PC-9 (cell line): ENCODE measurements at regions not wholly inside any gene's neighbourhood (a gene's known extent, or its start where the extent isn't known, plus 50 kb on each side); places are given as distances from the start of the nearest gene placed in this dataset.

Source experiments
- BruUV-seq: library from RNA; stranded (reverse); fragments of 400-500 nt; replicated peaks from 2 replicates; lab custom pipeline; 2021; lab: Mats Ljungman, UMichigan
- CTCF ChIA-PET: fragments of 300-600 bp; sonication (Branson Sonifier 250); formaldehyde crosslinking; loops from one replicate; lab custom pipeline; 2022; ENCODE audit warnings: antibody characterized with exemption; lab: Charles Lee
- POLR2A ChIA-PET: fragments of 300-600 bp; sonication (Branson Sonifier 250); formaldehyde crosslinking; loops from one replicate; lab custom pipeline; 2022; ENCODE audit warnings: antibody characterized with exemption; ENCODE audit not compliant: unreplicated experiment; lab: Charles Lee
- DNase-seq, 2 experiments: peaks; one replicate each; pipeline versions ENCODE4 v3.0.0 to v3.0.0-alpha.2; 2015 to 2022; ENCODE audit warnings: mixed read lengths in 1 of 2
- H2AFZ ChIP-seq: fragments of 200-600 bp; sonication (generic); 2 replicates; pipeline ENCODE4 v1.8.1; 2017; ENCODE audit warnings: antibody characterized with exemption
- H3F3A ChIP-seq: fragments of 200-600 bp; sonication (generic); 2 replicates; pipeline ENCODE4 v1.8.1; 2017; ENCODE audit warnings: antibody characterized with exemption, mild to moderate bottlenecking, low read depth; ENCODE audit not compliant: insufficient read depth
- H3K27ac ChIP-seq: fragments of 200-600 bp; sonication (generic); 2 replicates; pipeline ENCODE4 v1.6.1; 2016; ENCODE audit warnings: mixed run types
- H3K27me3 ChIP-seq: fragments of 200-600 bp; sonication (generic); 2 replicates; pipeline ENCODE4 v1.6.1; 2016; ENCODE audit warnings: low read depth, mixed run types; ENCODE audit not compliant: insufficient read depth
- H3K36me3 ChIP-seq: fragments of 200-600 bp; sonication (generic); 2 replicates; pipeline ENCODE4 v1.6.1; 2016; ENCODE audit warnings: low read depth, mixed run types
- H3K4me1 ChIP-seq: fragments of 200-600 bp; sonication (generic); replicated peaks from 2 replicates; pipeline ENCODE4 v1.6.1; 2016; ENCODE audit warnings: mixed run types; ENCODE audit not compliant: insufficient read depth
- H3K4me2 ChIP-seq: fragments of 200-600 bp; sonication (generic); 2 replicates; pipeline ENCODE4 v1.6.1; 2017; ENCODE audit warnings: mixed run types
- H3K4me3 ChIP-seq: fragments of 200-600 bp; sonication (generic); 2 replicates; pipeline ENCODE4 v1.6.1; 2016; ENCODE audit warnings: mixed run types
- H3K79me2 ChIP-seq: fragments of 200-600 bp; sonication (generic); 2 replicates; pipeline ENCODE4 v1.6.1; 2017; ENCODE audit warnings: low read depth, mixed run types
- H3K9me2 ChIP-seq: fragments of 200-600 bp; sonication (generic); 2 replicates; pipeline ENCODE4 v1.8.1; 2017; ENCODE audit warnings: mild to moderate bottlenecking; ENCODE audit not compliant: insufficient read depth
- H3K9me3 ChIP-seq: fragments of 200-600 bp; sonication (generic); 2 replicates; pipeline ENCODE4 v1.8.1; 2016; ENCODE audit warnings: low read depth; ENCODE audit not compliant: insufficient read depth
- H4K20me1 ChIP-seq: fragments of 200-600 bp; sonication (generic); 2 replicates; pipeline ENCODE4 v1.8.1; 2017; ENCODE audit not compliant: insufficient read depth
- EZH2 ChIP-seq: fragments of 200-600 bp; sonication (generic); IDR thresholded peaks from 2 replicates; pipeline ENCODE4 v1.8.0; 2017; ENCODE audit warnings: antibody characterized with exemption, low read depth
- intact Hi-C: fragments of 100-400 bp; cut with micrococcal nuclease; formaldehyde crosslinking; loops from one replicate; pipeline ENCODE4 v1.10.0; 2022; ENCODE audit not compliant: unreplicated experiment
- TF ChIP-seq, protein P1 (sequence below): fragments of 200-600 bp; sonication (generic); conservative IDR thresholded peaks from 2 replicates; pipeline ENCODE4 v1.6.1; 2017; ENCODE audit warnings: mixed run types, antibody characterized with exemption, mild to moderate bottlenecking, moderate library complexity

GRCh38 chr3:193771011-193771652 is 178.1 kb downstream of the OPA1 start:
- Histone ChIP-seq H3K36me3 (no peaks in the 10 kb centered on the region), H3K9me3 (no peaks in the 10 kb centered on the region), H3K9me2 (no peaks in the 10 kb centered on the region), H3K4me3 (no peak overlapping the region), H3K4me2 (no peak overlapping the region), H2AFZ (no peak overlapping the region), H3F3A (no peaks in the 10 kb centered on the region), H3K79me2 (no peaks in the 10 kb centered on the region), H4K20me1 (no peaks in the 10 kb centered on the region), H3K4me1 (no peaks in the 10 kb centered on the region), H3K27ac (no peak overlapping the region), H3K27me3 (no peaks in the 10 kb centered on the region)
- BruUV-seq = no TSS peak
- ChIA-PET CTCF (interaction anchor here (0.6 kb wide), 1 partner anchor 9 kb away, joined by 3 read pairs; no protein-coding TSS in a partner anchor), POLR2A (no interaction called here)
- intact Hi-C loops = loop anchor here (10.0 kb wide), 1 partner anchor 86 kb away; no protein-coding TSS in a partner anchor
- TF ChIP-seq, protein P1, sequence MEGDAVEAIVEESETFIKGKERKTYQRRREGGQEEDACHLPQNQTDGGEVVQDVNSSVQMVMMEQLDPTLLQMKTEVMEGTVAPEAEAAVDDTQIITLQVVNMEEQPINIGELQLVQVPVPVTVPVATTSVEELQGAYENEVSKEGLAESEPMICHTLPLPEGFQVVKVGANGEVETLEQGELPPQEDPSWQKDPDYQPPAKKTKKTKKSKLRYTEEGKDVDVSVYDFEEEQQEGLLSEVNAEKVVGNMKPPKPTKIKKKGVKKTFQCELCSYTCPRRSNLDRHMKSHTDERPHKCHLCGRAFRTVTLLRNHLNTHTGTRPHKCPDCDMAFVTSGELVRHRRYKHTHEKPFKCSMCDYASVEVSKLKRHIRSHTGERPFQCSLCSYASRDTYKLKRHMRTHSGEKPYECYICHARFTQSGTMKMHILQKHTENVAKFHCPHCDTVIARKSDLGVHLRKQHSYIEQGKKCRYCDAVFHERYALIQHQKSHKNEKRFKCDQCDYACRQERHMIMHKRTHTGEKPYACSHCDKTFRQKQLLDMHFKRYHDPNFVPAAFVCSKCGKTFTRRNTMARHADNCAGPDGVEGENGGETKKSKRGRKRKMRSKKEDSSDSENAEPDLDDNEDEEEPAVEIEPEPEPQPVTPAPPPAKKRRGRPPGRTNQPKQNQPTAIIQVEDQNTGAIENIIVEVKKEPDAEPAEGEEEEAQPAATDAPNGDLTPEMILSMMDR = no peak
- TF ChIP-seq EZH2 = no peak
- DNase-seq = no peak

DNA sequence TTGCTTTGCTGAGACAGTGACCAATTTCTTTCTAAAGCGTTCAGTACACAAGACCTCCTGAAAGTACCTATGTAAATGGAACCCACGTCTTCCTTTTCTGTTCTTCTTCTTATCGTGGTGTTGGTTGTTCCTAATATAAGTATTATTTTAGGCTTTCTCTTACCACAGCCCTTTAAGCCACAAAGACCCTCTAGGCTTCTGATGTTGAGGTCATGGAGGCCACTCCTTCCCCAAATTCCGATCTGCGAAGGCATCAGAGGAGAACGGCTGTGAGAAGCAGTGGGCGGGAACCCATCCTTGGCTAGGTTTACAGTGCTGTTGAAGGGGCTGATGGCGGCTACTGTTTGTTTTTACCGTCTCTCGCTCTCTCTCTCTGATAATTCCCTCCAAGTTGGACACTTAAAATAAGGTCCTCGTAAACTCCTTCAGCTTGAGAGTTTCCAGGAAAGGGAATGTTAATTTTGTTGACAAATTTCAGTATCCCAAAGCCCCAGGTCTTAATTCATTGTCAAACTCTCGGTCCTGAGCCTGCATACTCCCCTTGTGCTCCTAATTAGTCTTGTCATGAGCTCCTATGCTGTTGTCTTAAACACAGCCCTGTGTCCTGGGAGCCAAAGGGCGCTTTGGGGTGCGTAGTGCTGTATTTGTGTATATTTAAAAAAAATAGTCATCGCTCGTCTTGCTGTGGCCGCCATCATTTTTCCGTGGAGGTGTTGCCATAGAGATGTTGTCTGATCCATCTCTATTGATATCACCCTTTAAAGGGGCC is 178.8 kb downstream of the OPA1 start:
- no peaks in the 10 kb centered on the region for H3F3A ChIP-seq
- H4K20me1 ChIP-seq = no peaks in the 10 kb centered on the region
- H3K4me2 ChIP-seq = no peak overlapping the region
- H3K9me3 ChIP-seq = no peaks in the 10 kb centered on the region
- CTCF ChIA-PET = no interaction called here
- TF ChIP-seq EZH2 = no peak
- TF ChIP-seq, protein P1 = no peak
- no peak overlapping the region for H3K4me3 ChIP-seq
- no peaks in the 10 kb centered on the region for H3K79me2 ChIP-seq
- H3K9me2 ChIP-seq = no peaks in the 10 kb centered on the region
- BruUV-seq = no TSS peak
- no peak overlapping the region for H2AFZ ChIP-seq
- DNase-seq = no peak
- H3K27me3 ChIP-seq = no peaks in the 10 kb centered on the region
- no peaks in the 10 kb centered on the region for H3K4me1 ChIP-seq
- POLR2A ChIA-PET = no interaction called here
- no peaks in the 10 kb centered on the region for H3K36me3 ChIP-seq
- no peak overlapping the region for H3K27ac ChIP-seq
- intact Hi-C loops = loop anchor here (10.0 kb wide), 1 partner anchor 87 kb away; no protein-coding TSS in a partner anchor

- Histone ChIP-seq H4K20me1 (no peaks in the 10 kb centered on the region), H3K79me2 (no peaks in the 10 kb centered on the region), H3F3A (no peaks in the 10 kb centered on the region), H3K36me3 (no peaks in the 10 kb centered on the region), H2AFZ (no peak overlapping the region), H3K4me1 (no peaks in the 10 kb centered on the region), H3K9me2 (no peaks in the 10 kb centered on the region), H3K4me3 (no peak overlapping the region), H3K27ac (no peak overlapping the region), H3K9me3 (no peaks in the 10 kb centered on the region), H3K4me2 (no peak overlapping the region), H3K27me3 (no peaks in the 10 kb centered on the region)
- DNase-seq = no peak
- TF ChIP-seq EZH2 = no peak
- TF ChIP-seq, protein P1 = no peak
- BruUV-seq = no TSS peak
- ChIA-PET POLR2A (no interaction called here), CTCF (no interaction called here)
- intact Hi-C loops = loop anchor here (10.0 kb wide), 1 partner anchor 88 kb away; no protein-coding TSS in a partner anchor
Measured at GRCh38 chr3:193772422-193772763, 179.4 kb downstream of the OPA1 start.
